ENCODE measurements at regions not wholly inside any gene's neighbourhood (a gene's known extent, or its start where the extent isn't known, plus 50 kb on each side); places are given as distances from the start of the nearest gene placed in this dataset.

GRCh38 chr16:5971106-5971505, 873.5 kb upstream of the EEF2KMT start:
- no peaks in the 10 kb centered on the region for H3K27me3 ChIP-seq (ENCODE audit: control insufficient read depth in 2 of 2, insufficient read depth in 2 of 2, low read length in 2 of 2)
- no peaks in the 10 kb centered on the region for H3K4me1 ChIP-seq (ENCODE audit: control insufficient read depth, extremely low read depth, insufficient read depth, low read length)
- H3K9me1 ChIP-seq (replicated peaks; ENCODE audit: control insufficient read depth, extremely low read depth, insufficient read depth, low read length): no peaks in the 10 kb centered on the region
- H3K4me3 ChIP-seq (replicated peaks in 1 of 3; ENCODE audit: insufficient read depth in 1 of 3, low read depth in 1 of 3, low read length in 3 of 3): no peak overlapping the region
- no peak overlapping the region for H2AFZ ChIP-seq (ENCODE audit: low read depth, low read length)
- no peak for FAIRE-seq
- DNase-seq (ENCODE audit: low read depth, low spot score): no peak
- ChIA-PET POLR2A (no interaction called here), CTCF (no interaction called here)
- no peaks in the 10 kb centered on the region for H3K9me3 ChIP-seq (replicated peaks; ENCODE audit: control insufficient read depth, insufficient read depth, low read length)
- no peaks in the 10 kb centered on the region for H3K79me2 ChIP-seq (ENCODE audit: control insufficient read depth, insufficient read depth, low read length)
- dilution Hi-C loops (cut with MboI; ENCODE audit: extremely low pct_ligation_motif_present, low sequenced_read_pairs): no loop called here
- H3K9ac ChIP-seq (replicated peaks; ENCODE audit: extremely low read depth, insufficient read depth, low read length): no peak overlapping the region
- intact Hi-C loops (cut with micrococcal nuclease): no loop called here
- H4K20me1 ChIP-seq (replicated peaks; ENCODE audit: control insufficient read depth, extremely low read depth, insufficient read depth, low read length): no peaks in the 10 kb centered on the region
- H3K27ac ChIP-seq (ENCODE audit: insufficient read depth, low read depth, low read length): no peak overlapping the region
- no peaks in the 10 kb centered on the region for H3K36me3 ChIP-seq (ENCODE audit: control insufficient read depth in 2 of 2, extremely low read depth in 1 of 2, insufficient read depth in 2 of 2, low read length in 2 of 2)
- H3K4me2 ChIP-seq (ENCODE audit: insufficient read depth, low read length): no peak overlapping the region
- TF ChIP-seq JUN (IDR thresholded peaks at IDR 0.05; ENCODE audit: borderline replicate concordance, insufficient read depth, insufficient read length, low read depth): no peak
- BruUV-seq (replicated peaks): no TSS peak

- no peaks in the 10 kb centered on the region for H3K36me3 ChIP-seq (ENCODE audit: control insufficient read depth in 2 of 2, extremely low read depth in 1 of 2, insufficient read depth in 2 of 2, low read length in 2 of 2)
- no peak for FAIRE-seq
- no peaks in the 10 kb centered on the region for H3K79me2 ChIP-seq (ENCODE audit: control insufficient read depth, insufficient read depth, low read length)
- no peak overlapping the region for H2AFZ ChIP-seq (ENCODE audit: low read depth, low read length)
- intact Hi-C loops (cut with micrococcal nuclease) (no loop called here), dilution Hi-C loops (cut with MboI; ENCODE audit: extremely low pct_ligation_motif_present, low sequenced_read_pairs) (no loop called here)
- TF ChIP-seq JUN (IDR thresholded peaks at IDR 0.05; ENCODE audit: borderline replicate concordance, insufficient read depth, insufficient read length, low read depth) (no peak), CTCF (IDR thresholded peaks at IDR 0.05; ENCODE audit: extremely low read depth in 1 of 2, insufficient read depth in 1 of 2, low read depth in 1 of 2, low read length in 2 of 2) (no peak), POLR2AphosphoS5 (IDR thresholded peaks at IDR 0.05; ENCODE audit: insufficient read depth, low read depth, low read length) (no peak), POLR2A (IDR thresholded peaks at IDR 0.05; ENCODE audit: low read depth, low read length) (no peak), GATA2 (IDR thresholded peaks at IDR 0.05; ENCODE audit: insufficient read depth, insufficient read length, low read depth, low read length) (no peak), MYC (IDR thresholded peaks at IDR 0.05; ENCODE audit: low read depth, low read length) (no peak), EZH2 (IDR thresholded peaks at IDR 0.05; ENCODE audit: borderline replicate concordance, low read depth, low read length, severe bottlenecking) (no peak), MAX (IDR thresholded peaks at IDR 0.05; ENCODE audit: insufficient read depth, insufficient read length) (no peak)
- H3K27me3 ChIP-seq (ENCODE audit: control insufficient read depth in 2 of 2, insufficient read depth in 2 of 2, low read length in 2 of 2): no peaks in the 10 kb centered on the region
- H3K4me2 ChIP-seq (ENCODE audit: insufficient read depth, low read length): no peak overlapping the region
- H3K4me1 ChIP-seq (ENCODE audit: control insufficient read depth, extremely low read depth, insufficient read depth, low read length): no peaks in the 10 kb centered on the region
- no peaks in the 10 kb centered on the region for H4K20me1 ChIP-seq (replicated peaks; ENCODE audit: control insufficient read depth, extremely low read depth, insufficient read depth, low read length)
- H3K9ac ChIP-seq (replicated peaks; ENCODE audit: extremely low read depth, insufficient read depth, low read length): no peak overlapping the region
- H3K27ac ChIP-seq (ENCODE audit: insufficient read depth, low read depth, low read length): no peak overlapping the region
- no TSS peak for BruUV-seq (replicated peaks)
- CTCF ChIA-PET: no interaction called here
- H3K9me1 ChIP-seq (replicated peaks; ENCODE audit: control insufficient read depth, extremely low read depth, insufficient read depth, low read length): no peaks in the 10 kb centered on the region
- H3K9me3 ChIP-seq (replicated peaks; ENCODE audit: control insufficient read depth, insufficient read depth, low read length): peaks cover 3% of the 10 kb centered on the region
- POLR2A ChIA-PET: no interaction called here
- H3K4me3 ChIP-seq (replicated peaks in 1 of 3; ENCODE audit: insufficient read depth in 1 of 3, low read depth in 1 of 3, low read length in 3 of 3): no peak overlapping the region
- no peak for DNase-seq (ENCODE audit: low read depth, low spot score)
Observed at GRCh38 chr16:5966004-5966403, 868.4 kb upstream of the EEF2KMT start.
